Suprapubic skin (tissue), 4 donors: ENCODE measurements at regions not wholly inside any gene's neighbourhood (a gene's known extent, or its start where the extent isn't known, plus 50 kb on each side); places are given as distances from the start of the nearest gene placed in this dataset.

ENCODE experiments used
- DNase-seq, 2 donors: peaks; one replicate each; pipeline ENCODE4 v3.0.0-alpha.2; 2019; ENCODE audit warnings: low spot score in 2 of 2
- H3K27ac ChIP-seq: fragments of 200-600 bp; sonication (generic); one replicate; pipeline ENCODE4 v1.5.1; 2019
- H3K27me3 ChIP-seq: fragments of 200-600 bp; sonication (generic); one replicate; pipeline ENCODE4 v1.5.1; 2019
- H3K36me3 ChIP-seq: fragments of 200-600 bp; sonication (generic); one replicate; pipeline ENCODE4 v1.5.1; 2019
- H3K4me1 ChIP-seq: fragments of 200-600 bp; sonication (generic); one replicate; pipeline ENCODE4 v1.5.1; 2019
- H3K4me3 ChIP-seq: fragments of 200-600 bp; sonication (generic); one replicate; pipeline ENCODE4 v1.5.1; 2019; ENCODE audit warnings: mild to moderate bottlenecking
- H3K9me3 ChIP-seq: fragments of 200-600 bp; sonication (generic); one replicate; pipeline ENCODE4 v1.5.1; 2019
- CTCF ChIP-seq, 2 donors: fragments of 200-600 bp in 1 of 2; fragments of 450-650 bp in 1 of 2; sonication (generic) in 1 of 2; IDR thresholded peaks; one replicate each; pipeline ENCODE4 v1.5.1; 2016 to 2019; ENCODE audit warnings: antibody characterized with exemption in 2 of 2, mild to moderate bottlenecking in 1 of 2, moderate library complexity in 1 of 2
- EP300 ChIP-seq: sonication (generic); formaldehyde crosslinking; IDR thresholded peaks from one replicate; pipeline ENCODE4 v1.6.1; 2017; ENCODE audit warnings: antibody characterized with exemption
- POLR2A ChIP-seq, 2 donors: fragments of 450-650 bp; IDR thresholded peaks; one replicate each; pipeline ENCODE4 v1.6.1; 2017; ENCODE audit warnings: antibody characterized with exemption in 2 of 2, mild to moderate bottlenecking in 2 of 2, moderate library complexity in 2 of 2
- POLR2AphosphoS5 ChIP-seq, 3 donors: sonication (generic); formaldehyde crosslinking; IDR thresholded peaks; one replicate each; pipeline ENCODE4 v1.6.1; 2017; ENCODE audit warnings: antibody characterized with exemption in 3 of 3
- WGBS: methylation state at CpG from one replicate; pipeline ENCODE4 v1.1.5; 2018; 5-methylcytosine and 5-hydroxymethylcytosine counted together

- Histone ChIP-seq H3K4me3 (no peak overlapping the region), H3K27ac (peak overlapping the region; percentile 30), H3K9me3 (no peaks in the 10 kb centered on the region), H3K4me1 (peaks cover 2% of the 10 kb centered on the region), H3K27me3 (no peaks in the 10 kb centered on the region), H3K36me3 (no peaks in the 10 kb centered on the region)
- no peak for TF ChIP-seq POLR2A (IDR thresholded peaks at IDR 0.05)
- no peak for TF ChIP-seq CTCF (IDR thresholded peaks at IDR 0.05)
- 48% methylated on average over 4 of the region's 9 CpGs for WGBS
- DNase-seq = no peak
Observed at GRCh38 chr13:111046590-111047141, 68.4 kb upstream of the ARHGEF7 start.

- Histone ChIP-seq H3K36me3 (no peaks in the 10 kb centered on the region), H3K9me3 (no peaks in the 10 kb centered on the region), H3K27me3 (no peaks in the 10 kb centered on the region), H3K27ac (no peak overlapping the region), H3K4me1 (peaks cover 2% of the 10 kb centered on the region), H3K4me3 (no peak overlapping the region)
- WGBS = 98% methylated on average over 7 of the region's 10 CpGs
- TF ChIP-seq POLR2A (IDR thresholded peaks at IDR 0.05) (no peak), POLR2AphosphoS5 (IDR thresholded peaks at IDR 0.05) (no peak), CTCF (IDR thresholded peaks at IDR 0.05) (no peak), EP300 (no peak)
- DNase-seq = no peak
Observed at GRCh38 chr13:111045170-111045569, 69.9 kb upstream of the ARHGEF7 start.

GRCh38 chr13:111044087-111044830 lies 70.9 kb upstream of the ARHGEF7 start:
- 94% methylated on average over 19 of the region's 19 CpGs for WGBS
- Histone ChIP-seq H3K9me3 (no peaks in the 10 kb centered on the region), H3K36me3 (no peaks in the 10 kb centered on the region), H3K4me1 (no peaks in the 10 kb centered on the region), H3K27me3 (no peaks in the 10 kb centered on the region), H3K4me3 (no peak overlapping the region), H3K27ac (no peak overlapping the region)
- TF ChIP-seq CTCF (IDR thresholded peaks at IDR 0.05) (no peak), POLR2A (IDR thresholded peaks at IDR 0.05) (no peak), POLR2AphosphoS5 (IDR thresholded peaks at IDR 0.05) (no peak), EP300 (no peak)
- no peak for DNase-seq

- 64% methylated on average over 7 of the region's 12 CpGs for WGBS
- Histone ChIP-seq H3K9me3 (no peaks in the 10 kb centered on the region), H3K27me3 (peaks cover 4% of the 10 kb centered on the region), H3K27ac (no peak overlapping the region), H3K4me3 (no peak overlapping the region), H3K36me3 (no peaks in the 10 kb centered on the region), H3K4me1 (no peaks in the 10 kb centered on the region)
- TF ChIP-seq EP300 = no peak
- TF ChIP-seq POLR2AphosphoS5 (IDR thresholded peaks at IDR 0.05) = peak in 1 of 3 donors; percentile 40
- DNase-seq = peak in 1 of 2 donors; percentile 85
Observed at GRCh38 chr13:111043575-111043982, 71.5 kb upstream of the ARHGEF7 start.

- Histone ChIP-seq H3K4me3 (no peak overlapping the region), H3K36me3 (no peaks in the 10 kb centered on the region), H3K27me3 (peaks cover 6% of the 10 kb centered on the region), H3K27ac (no peak overlapping the region), H3K4me1 (no peaks in the 10 kb centered on the region), H3K9me3 (no peaks in the 10 kb centered on the region)
- 74% methylated on average over 10 of the region's 11 CpGs for WGBS
- TF ChIP-seq EP300 (no peak), POLR2A (IDR thresholded peaks at IDR 0.05) (no peak), POLR2AphosphoS5 (IDR thresholded peaks at IDR 0.05) (no peak), CTCF (IDR thresholded peaks at IDR 0.05) (no peak)
- DNase-seq = no peak
Observed at GRCh38 chr13:111042661-111043226, 72.4 kb upstream of the ARHGEF7 start.
